H1 (cell line): ENCODE measurements at regions not wholly inside any gene's neighbourhood (a gene's known extent, or its start where the extent isn't known, plus 50 kb on each side); places are given as distances from the start of the nearest gene placed in this dataset.
A peak's percentile ranks its signal among the peaks of the same experiment; 100 is the strongest.

Experiments used
- CTCF ChIA-PET: fragments of 300-600 bp; sonication (Branson Sonifier 250); formaldehyde crosslinking; loops from one replicate; lab custom pipeline; 2021; ENCODE audit not compliant: partially characterized antibody; lab: Charles Lee
- POLR2A ChIA-PET: fragments of 300-600 bp; sonication (Branson Sonifier 250); formaldehyde crosslinking; loops from one replicate; lab custom pipeline; 2021; ENCODE audit warnings: inconsistent platforms; ENCODE audit not compliant: partially characterized antibody; lab: Charles Lee
- DNase-seq, 2 experiments: peaks; one replicate each; pipeline versions ENCODE4 v3.0.0 to v3.0.0-alpha.2; 2010 to 2022; ENCODE audit warnings: low spot score in 2 of 2, low read depth in 1 of 2, mixed read lengths in 1 of 2
- FAIRE-seq: peaks from 2 replicates; lab custom pipeline; 2011; peaks lifted over from hg19 to GRCh38; lab: Jason Lieb, UNC
- H2AFZ ChIP-seq: 2 replicates; pipeline ENCODE4 v1.8.1; 2012; ENCODE audit warnings: low read length, inconsistent platforms
- H2AK5ac ChIP-seq: 2 replicates; pipeline ENCODE4 v1.6.1; 2013; ENCODE audit warnings: low read depth, low read length
- H2BK120ac ChIP-seq: replicated peaks from 2 replicates; pipeline ENCODE3; 2013; ENCODE audit warnings: low read depth, low read length, inconsistent platforms
- H2BK12ac ChIP-seq: 2 replicates; pipeline ENCODE4 v1.6.1; 2013; ENCODE audit warnings: low read depth, low read length
- H2BK15ac ChIP-seq: 2 replicates; pipeline ENCODE4 v1.6.1; 2013; ENCODE audit warnings: low read length
- H2BK20ac ChIP-seq: 2 replicates; pipeline ENCODE4 v1.6.1; 2013; ENCODE audit warnings: low read length
- H2BK5ac ChIP-seq: 2 replicates; pipeline ENCODE4 v1.6.1; 2013; ENCODE audit warnings: low read depth, low read length
- H3K14ac ChIP-seq: 2 replicates; pipeline ENCODE4 v1.6.1; 2013; ENCODE audit warnings: inconsistent platforms; ENCODE audit not compliant: insufficient read length
- H3K18ac ChIP-seq: 2 replicates; pipeline ENCODE4 v1.6.1; 2013; ENCODE audit warnings: low read length; ENCODE audit errors: extremely low read depth
- H3K23ac ChIP-seq: 2 replicates; pipeline ENCODE4 v1.6.1; 2013; ENCODE audit warnings: inconsistent platforms; ENCODE audit not compliant: insufficient read length
- H3K23me2 ChIP-seq: 2 replicates; pipeline ENCODE4 v1.6.1; 2013; ENCODE audit warnings: low read depth, low read length
- H3K27ac ChIP-seq: 2 replicates; pipeline ENCODE4 v1.6.1; 2011; ENCODE audit warnings: low read depth, low read length, inconsistent platforms
- H3K27me3 ChIP-seq, 4 experiments: replicated peaks in 1 of 4; 1 replicate in 1 of 4; 2 replicates in 3 of 4; pipeline versions ENCODE4 v1.6.1 to v1.8.1; 2011 to 2013; ENCODE audit warnings: low read length in 3 of 4, mild to moderate bottlenecking in 3 of 4, inconsistent platforms in 2 of 4, mixed read lengths in 2 of 4, moderate library complexity in 1 of 4; ENCODE audit not compliant: control insufficient read depth in 3 of 4, insufficient read depth in 3 of 4; ENCODE audit errors: extremely low read depth in 1 of 4
- H3K36me3 ChIP-seq, 4 experiments: 2 replicates each; pipeline versions ENCODE4 v1.6.1 to v1.8.1; 2011 to 2013; ENCODE audit warnings: mild to moderate bottlenecking in 4 of 4, low read length in 3 of 4, moderate library complexity in 2 of 4, control low read depth in 1 of 4, inconsistent platforms in 1 of 4; ENCODE audit not compliant: insufficient read depth in 4 of 4, control insufficient read depth in 2 of 4
- H3K4ac ChIP-seq: replicated peaks from 2 replicates; pipeline ENCODE3; 2013; ENCODE audit warnings: low read length, low read depth, mixed read lengths, inconsistent platforms; ENCODE audit not compliant: insufficient read length
- H3K4me1 ChIP-seq, 4 experiments: replicated peaks in 1 of 4; 1 replicate in 1 of 4; 2 replicates in 3 of 4; pipeline versions ENCODE4 v1.6.1 to v1.8.1; 2011 to 2013; ENCODE audit warnings: low read length in 3 of 4, inconsistent platforms in 2 of 4, mixed read lengths in 1 of 4; ENCODE audit not compliant: insufficient read depth in 4 of 4, control insufficient read depth in 3 of 4
- H3K4me2 ChIP-seq, 2 experiments: 2 replicates each; pipeline versions ENCODE4 v1.6.1 to v1.8.1; 2011 to 2013; ENCODE audit warnings: low read depth in 2 of 2, low read length in 2 of 2, control low read depth in 1 of 2, inconsistent platforms in 1 of 2, mild to moderate bottlenecking in 1 of 2; ENCODE audit not compliant: insufficient read depth in 1 of 2
- H3K4me3 ChIP-seq, 4 experiments: fragments of 200-600, 300-600 bp in 1 of 4; sonication (generic), shearing (Covaris generic), sonication (Bioruptor Twin) in 1 of 4; 2 replicates each; pipeline versions ENCODE4 v1.5.1 to v1.8.1; 2011 to 2016; ENCODE audit warnings: low read length in 4 of 4, low read depth in 3 of 4, control low read depth in 2 of 4, inconsistent platforms in 2 of 4, mild to moderate bottlenecking in 2 of 4, mixed read lengths in 1 of 4, moderate library complexity in 1 of 4; ENCODE audit not compliant: insufficient read depth in 2 of 4; ENCODE audit errors: extremely low read depth in 1 of 4
- H3K56ac ChIP-seq: replicated peaks from 2 replicates; pipeline ENCODE3; 2013; ENCODE audit warnings: low read depth, mild to moderate bottlenecking, mixed read lengths, low read length, inconsistent platforms; ENCODE audit not compliant: insufficient read length
- H3K79me1 ChIP-seq: 2 replicates; pipeline ENCODE4 v1.6.1; 2013; ENCODE audit warnings: low read depth, low read length, control low read depth
- H3K79me2 ChIP-seq, 2 experiments: 2 replicates each; pipeline versions ENCODE4 v1.6.1 to v1.8.1; 2012 to 2013; ENCODE audit warnings: low read length in 2 of 2, mild to moderate bottlenecking in 2 of 2, inconsistent platforms in 1 of 2; ENCODE audit not compliant: insufficient read depth in 2 of 2, control insufficient read depth in 1 of 2
- H3K9ac ChIP-seq, 4 experiments: replicated peaks in 1 of 4; 1 replicate in 1 of 4; 2 replicates in 3 of 4; pipeline versions ENCODE4 v1.6.1 to v1.8.1; 2011 to 2013; ENCODE audit warnings: low read depth in 3 of 4, low read length in 3 of 4, control low read depth in 2 of 4, mild to moderate bottlenecking in 2 of 4, moderate library complexity in 2 of 4, inconsistent platforms in 1 of 4; ENCODE audit errors: extremely low read depth in 1 of 4
- H3K9me3 ChIP-seq, 2 experiments: 2 replicates each; pipeline versions ENCODE4 v1.6.1 to v1.8.1; 2012 to 2013; ENCODE audit warnings: mild to moderate bottlenecking in 2 of 2, moderate library complexity in 2 of 2, control low read depth in 1 of 2, inconsistent platforms in 1 of 2, low read depth in 1 of 2, low read length in 1 of 2, mixed read lengths in 1 of 2; ENCODE audit not compliant: insufficient read depth in 2 of 2
- H4K20me1 ChIP-seq, 2 experiments: replicated peaks in 1 of 2; 2 replicates each; pipeline versions ENCODE3 to v1.8.1; 2011 to 2013; ENCODE audit warnings: inconsistent platforms in 2 of 2, low read length in 2 of 2, mild to moderate bottlenecking in 1 of 2; ENCODE audit not compliant: insufficient read depth in 2 of 2, control insufficient read depth in 1 of 2
- H4K5ac ChIP-seq: 2 replicates; pipeline ENCODE4 v1.6.1; 2013; ENCODE audit warnings: low read length, low read depth, mixed read lengths, inconsistent platforms; ENCODE audit not compliant: insufficient read length
- H4K8ac ChIP-seq: 2 replicates; pipeline ENCODE4 v1.8.0; 2013; ENCODE audit warnings: mild to moderate bottlenecking, moderate library complexity, low read length, inconsistent platforms; ENCODE audit not compliant: insufficient read depth; ENCODE audit errors: extremely low read depth
- H4K91ac ChIP-seq: replicated peaks from 2 replicates; pipeline ENCODE3; 2013; ENCODE audit warnings: low read length, mixed read lengths, inconsistent platforms; ENCODE audit not compliant: insufficient read length
- RNF2 ChIP-seq: fragments of 200-900, 300-1000 bp; sonication (generic); IDR thresholded peaks from 2 replicates; pipeline ENCODE4 v1.7.1; 2016; ENCODE audit warnings: borderline replicate concordance, low read depth, mild to moderate bottlenecking, antibody characterized with exemption, low read length; ENCODE audit not compliant: poor library complexity, severe bottlenecking; ENCODE audit errors: missing control alignments
- YY1 ChIP-seq: IDR thresholded peaks from 2 replicates; pipeline ENCODE4 v1.6.1; 2011; ENCODE audit warnings: low read depth, mild to moderate bottlenecking, low read length
- WGBS, 2 experiments: shearing (Covaris generic) in 1 of 2; methylation state at CpG; one replicate each; pipeline versions ENCODE4 v1.1.6 to v1.1.7; 2013 to 2015; ENCODE audit warnings: low lambda C conversion rate in 2 of 2, mixed read lengths in 2 of 2, inconsistent platforms in 1 of 2, low coverage in 1 of 2, missing lambda C conversion rate in 1 of 2; ENCODE audit not compliant: insufficient replicate concordance in 2 of 2, insufficient coverage in 1 of 2, insufficient read length in 1 of 2; ENCODE audit errors: extremely low coverage in 1 of 2, missing lambda C conversion rate in 1 of 2; 5-methylcytosine and 5-hydroxymethylcytosine counted together

DNA sequence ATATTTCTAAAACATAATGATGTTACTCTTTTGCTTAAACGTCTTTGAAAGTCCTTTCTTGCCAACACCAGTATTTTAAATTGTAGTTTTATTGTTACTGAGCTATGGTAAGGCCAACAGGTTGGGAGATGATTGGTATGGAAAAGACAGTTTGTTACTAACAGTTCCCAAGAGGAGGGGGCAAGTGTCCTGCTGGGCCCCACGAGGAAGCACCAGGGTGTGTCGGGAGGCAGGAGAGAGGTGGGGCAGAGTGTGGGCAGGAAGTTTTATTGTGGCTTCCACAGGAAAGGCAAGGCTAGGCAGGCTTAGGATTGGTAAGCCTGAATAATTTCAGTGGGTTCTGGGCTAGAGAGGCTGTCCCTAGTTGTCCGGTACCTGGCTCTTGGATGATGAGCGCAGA lies 134.3 kb downstream of the SOCS6 start:
- Histone ChIP-seq H3K4me2 (no peak overlapping the region), H3K4me1 (peaks cover 0 to 14% (median 6%) of the 10 kb centered on the region in 4 experiments; a peak in 5 of 7 replicates), H3K4ac (no peak overlapping the region), H3K27me3 (no peaks in the 10 kb centered on the region), H3K56ac (no peak overlapping the region), H4K91ac (no peak overlapping the region), H3K36me3 (no peaks in the 10 kb centered on the region), H4K5ac (peak overlapping the region; percentile 35), H3K79me2 (no peaks in the 10 kb centered on the region), H3K23ac (no peak overlapping the region), H2BK20ac (no peak overlapping the region), H2AFZ (peak overlapping the region; percentile 80; the same call in 1 of the 2 replicates), H3K9me3 (no peaks in the 10 kb centered on the region), H4K20me1 (no peaks in the 10 kb centered on the region), H3K4me3 (no peak overlapping the region; a peak in 2 of 8 replicates), H3K79me1 (no peaks in the 10 kb centered on the region), H3K27ac (no peak overlapping the region), H3K23me2 (no peaks in the 10 kb centered on the region), H3K14ac (no peak overlapping the region), H3K18ac (no peak overlapping the region)
- FAIRE-seq = no peak
- CTCF ChIA-PET = interaction anchor here (5.5 kb wide), 1 partner anchor 12 kb away, joined by 35 read pairs; no protein-coding TSS in a partner anchor
- TF ChIP-seq YY1 (no peak), RNF2 (no peak)
- TF ChIP-seq, all 59 proteins: peak for 0
- no peak overlapping the region for H3K9ac ChIP-seq
- H2BK5ac ChIP-seq = no peak overlapping the region
- POLR2A ChIA-PET = no interaction called here
- 64% methylated on average over 5 of the region's 5 CpGs; no CpG with 5 or more reads in 1 of the 2 experiments for WGBS, 2 experiments
- DNase-seq = no peak
- H2BK12ac ChIP-seq = no peak overlapping the region
- no peak overlapping the region; the same call in 1 of the 2 replicates for H2AK5ac ChIP-seq
- H4K8ac ChIP-seq = no peak overlapping the region
- no peak overlapping the region for H2BK120ac ChIP-seq
- H2BK15ac ChIP-seq = no peak overlapping the region
